Omental fat pad (tissue), 3 donors: ENCODE measurements at regions not wholly inside any gene's neighbourhood (a gene's known extent, or its start where the extent isn't known, plus 50 kb on each side); places are given as distances from the start of the nearest gene placed in this dataset. TPM values are rescaled to one million over a fixed set of nuclear protein-coding genes. Genes with fewer than 3 reads are reported as not detected.

Source experiments
- ATAC-seq: fragments of 150-250 bp; one replicate; pipeline ENCODE4 v1.9.1; 2016; ENCODE audit warnings: mild to moderate bottlenecking, moderate library complexity; ENCODE audit not compliant: low FRiP score
- DNase-seq: peaks from one replicate; pipeline ENCODE4 v3.0.0-alpha.2; 2019; ENCODE audit warnings: low spot score
- CTCF ChIP-seq, 3 donors: fragments of 450-650 bp; IDR thresholded peaks; one replicate each; pipeline ENCODE4 v1.5.1; 2016 to 2017; ENCODE audit warnings: antibody characterized with exemption in 3 of 3, mild to moderate bottlenecking in 3 of 3, moderate library complexity in 2 of 3
- small RNA-seq: library from RNA; depleted of rRNA; stranded (forward); fragments of <200 nt; gene quantifications from one replicate; pipeline ENCODE3, GENCODE V24; 2016

- TF ChIP-seq CTCF (IDR thresholded peaks at IDR 0.05): no peak
- no peak for ATAC-seq
- no peak for DNase-seq
Observed at GRCh38 chrX:98627645-98628044, 1743.9 kb downstream of the RPA4 start.

DNA sequence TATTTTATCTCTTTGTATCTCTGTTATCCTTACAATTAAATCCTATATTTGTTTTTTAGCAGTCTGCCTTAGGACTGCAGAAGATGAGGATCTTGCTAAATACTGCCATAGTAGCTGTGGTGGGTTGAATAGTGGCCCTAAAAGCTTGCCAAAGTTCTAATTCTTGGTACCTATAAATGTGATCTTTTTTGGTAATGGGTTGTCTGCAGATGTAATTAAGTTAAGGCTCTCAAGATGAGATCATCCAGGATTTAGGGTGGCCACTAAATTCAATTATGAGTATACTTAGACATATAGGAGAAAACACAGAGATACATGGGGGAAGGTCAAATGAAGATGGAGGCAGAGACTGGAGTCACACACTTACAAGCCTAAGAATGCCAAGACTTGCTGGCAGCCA, 1753.7 kb downstream of the RPA4 start:
- DNase-seq: no peak
- ATAC-seq: no peak
- no peak for TF ChIP-seq CTCF (IDR thresholded peaks at IDR 0.05)

GRCh38 chrX:98646351-98646750, 1762.6 kb downstream of the RPA4 start:
- DNase-seq: no peak
- no peak for TF ChIP-seq CTCF (IDR thresholded peaks at IDR 0.05)
- no peak for ATAC-seq

DNA sequence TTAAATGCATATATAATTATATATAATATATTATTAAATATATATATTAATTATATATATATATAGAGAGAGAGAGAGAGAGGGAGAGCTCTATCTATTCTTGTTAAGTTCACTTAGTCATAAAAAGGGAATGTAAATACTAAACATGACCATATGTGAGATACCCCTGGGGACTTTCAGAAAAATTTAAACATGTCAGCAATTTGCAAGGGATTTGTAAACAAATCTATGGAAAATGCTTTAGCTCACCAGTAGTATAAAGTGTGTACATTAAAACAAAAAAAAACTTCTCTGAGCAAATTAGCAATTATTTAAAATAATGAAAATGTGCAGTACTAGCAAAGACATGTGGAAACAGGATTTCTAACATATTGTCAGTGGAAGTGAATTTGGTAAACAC, 1755.5 kb downstream of the PCDH19 start:
- no peak for DNase-seq
- ATAC-seq: no peak

More for the DNA sequence above, 1755.5 kb downstream of the PCDH19 start:
- TF ChIP-seq CTCF (IDR thresholded peaks at IDR 0.05): no peak

Small RNA genes in the stretch of these regions (small RNA-seq; reads per million reads assigned to genes)
- gene AL357312.1: not detected
